Caco-2 (cell line): ENCODE measurements at regions not wholly inside any gene's neighbourhood (a gene's known extent, or its start where the extent isn't known, plus 50 kb on each side); places are given as distances from the start of the nearest gene placed in this dataset.

Experiments used
- BruUV-seq: library from RNA; stranded (reverse); fragments of 400-500 nt; replicated peaks from 2 replicates; lab custom pipeline; 2021; lab: Mats Ljungman, UMichigan
- CTCF ChIA-PET: fragments of 300-600 bp; sonication (Branson Sonifier 250); formaldehyde crosslinking; loops from one replicate; lab custom pipeline; 2022; ENCODE audit warnings: antibody characterized with exemption; lab: Charles Lee
- POLR2A ChIA-PET: fragments of 300-600 bp; sonication (Branson Sonifier 250); formaldehyde crosslinking; loops from one replicate; lab custom pipeline; 2022; ENCODE audit warnings: antibody characterized with exemption; lab: Charles Lee
- DNase-seq, 2 experiments: peaks; one replicate each; pipeline versions ENCODE4 v3.0.0 to v3.0.0-alpha.2; 2020 to 2022
- H3K27me3 ChIP-seq: replicated peaks from 2 replicates; pipeline ENCODE4 v1.6.0; 2011; ENCODE audit warnings: low read length; ENCODE audit not compliant: control insufficient read depth, insufficient read depth
- H3K36me3 ChIP-seq: 2 replicates; pipeline ENCODE4 v1.5.1; 2011; ENCODE audit warnings: low read length; ENCODE audit not compliant: control insufficient read depth, insufficient read depth
- H3K4me1 ChIP-seq: fragments of 250-450 bp; sonication (Bioruptor Pico); 2 replicates; pipeline ENCODE4 v1.5.1; 2020; ENCODE audit warnings: mild to moderate bottlenecking
- H3K4me3 ChIP-seq: 2 replicates; pipeline ENCODE4 v1.5.1; 2011; ENCODE audit warnings: low read depth, mild to moderate bottlenecking, control low read depth, low read length
- H3K9me3 ChIP-seq: fragments of 250-450 bp; sonication (Bioruptor Pico); 2 replicates; pipeline ENCODE4 v1.5.1; 2020; ENCODE audit warnings: mild to moderate bottlenecking, moderate library complexity
- H3K27ac Mint-ChIP-seq: one replicate; pipeline ENCODE4 v1.8.0; 2022; ENCODE audit warnings: mixed read lengths; ENCODE audit not compliant: unreplicated experiment
- H3K27me3 Mint-ChIP-seq: one replicate; pipeline ENCODE4 v1.8.0; 2022; ENCODE audit warnings: mixed read lengths; ENCODE audit not compliant: insufficient read depth, unreplicated experiment
- H3K36me3 Mint-ChIP-seq: one replicate; pipeline ENCODE4 v1.8.0; 2022; ENCODE audit warnings: mild to moderate bottlenecking, mixed read lengths; ENCODE audit not compliant: insufficient read depth, unreplicated experiment
- H3K4me1 Mint-ChIP-seq: one replicate; pipeline ENCODE4 v1.8.0; 2022; ENCODE audit warnings: low read depth, mixed read lengths; ENCODE audit not compliant: unreplicated experiment
- H3K4me3 Mint-ChIP-seq: one replicate; pipeline ENCODE4 v1.8.0; 2022; ENCODE audit warnings: mild to moderate bottlenecking, moderate library complexity, mixed read lengths; ENCODE audit not compliant: unreplicated experiment
- H3K9me3 Mint-ChIP-seq: one replicate; pipeline ENCODE4 v1.8.0; 2022; ENCODE audit warnings: mixed read lengths; ENCODE audit not compliant: unreplicated experiment
- intact Hi-C: fragments of 100-400 bp; cut with micrococcal nuclease; formaldehyde crosslinking; loops from one replicate; pipeline ENCODE4 v1.10.0; 2022; ENCODE audit not compliant: unreplicated experiment
- TF ChIP-seq, protein P1 (sequence below), 2 experiments: fragments of 200-600 bp in 1 of 2; IDR thresholded peaks; 1 replicate in 1 of 2; 2 replicates in 1 of 2; pipeline versions ENCODE4 v1.5.1 to v1.8.0; 2011 to 2022; ENCODE audit warnings: antibody characterized with exemption in 1 of 2, control low read depth in 1 of 2, inconsistent platforms in 1 of 2, low read depth in 1 of 2, low read length in 1 of 2, mild to moderate bottlenecking in 1 of 2, moderate library complexity in 1 of 2; ENCODE audit not compliant: insufficient read depth in 1 of 2, severe bottlenecking in 1 of 2, unreplicated experiment in 1 of 2

DNA sequence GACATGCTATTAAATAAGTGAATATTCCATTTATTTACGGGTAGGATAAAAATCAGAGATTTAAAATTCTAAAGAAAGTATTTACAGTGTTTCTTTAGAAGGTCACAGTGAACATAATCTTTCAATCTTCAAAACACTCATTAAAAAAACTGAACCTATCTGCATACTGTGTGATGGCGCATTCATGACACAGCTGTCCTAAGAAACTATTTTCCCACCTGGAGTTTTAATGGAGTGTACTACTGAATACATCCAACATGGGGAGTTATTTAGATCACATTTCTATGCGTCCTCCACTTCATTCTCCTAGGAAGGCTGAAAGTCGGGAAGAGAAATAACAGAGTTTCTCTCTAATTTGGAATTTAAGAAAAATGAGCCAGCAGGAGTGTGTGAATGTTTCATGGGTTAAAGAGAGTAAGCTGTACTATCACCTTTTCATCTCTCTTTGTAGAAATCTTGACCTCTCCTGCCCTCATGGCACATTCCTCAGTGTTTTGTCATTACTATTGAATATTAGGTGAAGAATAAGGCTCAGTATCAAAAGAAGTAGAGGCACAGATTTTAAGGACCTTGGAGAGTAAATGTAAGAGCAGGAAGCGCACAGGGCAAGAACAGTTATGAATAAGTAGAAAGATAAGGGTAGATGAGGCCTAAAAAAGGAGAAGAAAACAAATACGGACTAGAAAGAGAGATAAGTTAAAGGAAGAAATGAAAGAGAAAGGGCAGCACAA, 551.2 kb upstream of the TUSC1 start:
- Histone ChIP-seq H3K4me1 (no peaks in the 10 kb centered on the region), H3K9me3 (no peaks in the 10 kb centered on the region), H3K36me3 (no peaks in the 10 kb centered on the region), H3K4me3 (no peak overlapping the region), H3K27me3 (no peaks in the 10 kb centered on the region)
- Mint-ChIP-seq H3K27me3 (no peaks in the 10 kb centered on the region), H3K9me3 (no peaks in the 10 kb centered on the region), H3K36me3 (no peaks in the 10 kb centered on the region), H3K4me1 (peaks cover 6% of the 10 kb centered on the region), H3K27ac (no peak overlapping the region), H3K4me3 (no peak overlapping the region)
- no peak for DNase-seq
- CTCF ChIA-PET: no interaction called here
- intact Hi-C loops: no loop called here
- BruUV-seq: no TSS peak
- POLR2A ChIA-PET: no interaction called here
- TF ChIP-seq, protein P1, sequence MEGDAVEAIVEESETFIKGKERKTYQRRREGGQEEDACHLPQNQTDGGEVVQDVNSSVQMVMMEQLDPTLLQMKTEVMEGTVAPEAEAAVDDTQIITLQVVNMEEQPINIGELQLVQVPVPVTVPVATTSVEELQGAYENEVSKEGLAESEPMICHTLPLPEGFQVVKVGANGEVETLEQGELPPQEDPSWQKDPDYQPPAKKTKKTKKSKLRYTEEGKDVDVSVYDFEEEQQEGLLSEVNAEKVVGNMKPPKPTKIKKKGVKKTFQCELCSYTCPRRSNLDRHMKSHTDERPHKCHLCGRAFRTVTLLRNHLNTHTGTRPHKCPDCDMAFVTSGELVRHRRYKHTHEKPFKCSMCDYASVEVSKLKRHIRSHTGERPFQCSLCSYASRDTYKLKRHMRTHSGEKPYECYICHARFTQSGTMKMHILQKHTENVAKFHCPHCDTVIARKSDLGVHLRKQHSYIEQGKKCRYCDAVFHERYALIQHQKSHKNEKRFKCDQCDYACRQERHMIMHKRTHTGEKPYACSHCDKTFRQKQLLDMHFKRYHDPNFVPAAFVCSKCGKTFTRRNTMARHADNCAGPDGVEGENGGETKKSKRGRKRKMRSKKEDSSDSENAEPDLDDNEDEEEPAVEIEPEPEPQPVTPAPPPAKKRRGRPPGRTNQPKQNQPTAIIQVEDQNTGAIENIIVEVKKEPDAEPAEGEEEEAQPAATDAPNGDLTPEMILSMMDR (IDR thresholded peaks at IDR 0.05; ENCODE audit: insufficient read depth in 1 of 2, low read depth in 1 of 2, low read length in 1 of 2, severe bottlenecking in 1 of 2, unreplicated experiment in 1 of 2): no peak

DNA sequence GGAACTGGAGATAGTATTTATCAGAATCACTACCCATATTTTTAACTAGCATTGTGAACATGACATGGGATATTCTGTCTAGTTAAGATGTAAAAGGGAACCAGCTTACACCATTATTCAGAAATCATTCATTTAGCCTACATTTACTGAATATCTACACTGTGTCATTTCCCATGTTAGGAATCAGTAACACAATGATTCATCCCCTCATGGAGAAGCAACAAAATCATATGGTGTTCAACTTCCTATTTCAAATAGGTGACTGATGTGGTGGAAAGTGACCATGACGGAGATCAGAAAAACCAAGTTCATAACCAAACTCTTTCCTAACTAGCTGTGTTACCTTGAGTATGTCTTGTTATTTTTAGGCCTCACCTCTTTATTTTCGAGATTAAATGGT, 550.0 kb upstream of the TUSC1 start:
- no peaks in the 10 kb centered on the region for H3K36me3 ChIP-seq
- no peaks in the 10 kb centered on the region for H3K36me3 Mint-ChIP-seq
- no peaks in the 10 kb centered on the region for H3K9me3 ChIP-seq
- H3K4me3 ChIP-seq: no peak overlapping the region
- H3K27ac Mint-ChIP-seq: no peak overlapping the region
- H3K4me3 Mint-ChIP-seq: no peak overlapping the region
- no peaks in the 10 kb centered on the region for H3K4me1 ChIP-seq
- CTCF ChIA-PET: no interaction called here
- no peaks in the 10 kb centered on the region for H3K27me3 ChIP-seq
- H3K4me1 Mint-ChIP-seq: peaks cover 6% of the 10 kb centered on the region
- intact Hi-C loops: no loop called here
- H3K9me3 Mint-ChIP-seq: no peaks in the 10 kb centered on the region
- no peaks in the 10 kb centered on the region for H3K27me3 Mint-ChIP-seq
- DNase-seq: no peak
- TF ChIP-seq, protein P1 (IDR thresholded peaks at IDR 0.05; ENCODE audit: insufficient read depth in 1 of 2, low read depth in 1 of 2, low read length in 1 of 2, severe bottlenecking in 1 of 2, unreplicated experiment in 1 of 2): no peak
- BruUV-seq: no TSS peak
- POLR2A ChIA-PET: no interaction called here

DNA sequence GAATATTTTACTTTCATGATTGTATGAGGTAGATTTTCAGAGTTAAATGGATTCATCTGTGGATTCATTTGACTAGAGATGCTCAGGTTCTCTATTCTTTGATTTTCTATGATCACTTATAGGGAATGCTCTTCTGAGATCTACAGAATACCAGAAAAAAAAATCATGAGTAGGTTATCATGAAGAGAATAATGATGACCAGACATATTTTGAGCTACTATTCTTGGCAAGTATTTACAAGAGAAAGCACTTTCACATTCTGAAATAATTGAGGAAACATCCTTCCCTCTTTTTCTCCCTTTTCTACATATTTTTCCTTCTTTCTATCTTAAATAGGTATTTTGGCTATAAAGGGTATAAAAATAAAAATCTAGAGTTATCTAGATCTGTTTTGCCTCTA, 543.0 kb upstream of the TUSC1 start:
- Mint-ChIP-seq H3K36me3 (no peaks in the 10 kb centered on the region), H3K9me3 (no peaks in the 10 kb centered on the region), H3K27me3 (no peaks in the 10 kb centered on the region), H3K4me3 (no peak overlapping the region), H3K4me1 (no peaks in the 10 kb centered on the region), H3K27ac (no peak overlapping the region)
- DNase-seq: no peak
- ChIA-PET CTCF (no interaction called here), POLR2A (no interaction called here)
- no peaks in the 10 kb centered on the region for H3K36me3 ChIP-seq
- intact Hi-C loops: no loop called here
- no peak overlapping the region for H3K4me3 ChIP-seq
- no peaks in the 10 kb centered on the region for H3K4me1 ChIP-seq
- BruUV-seq: no TSS peak
- no peaks in the 10 kb centered on the region for H3K27me3 ChIP-seq
- TF ChIP-seq, protein P1 (IDR thresholded peaks at IDR 0.05; ENCODE audit: insufficient read depth in 1 of 2, low read depth in 1 of 2, low read length in 1 of 2, severe bottlenecking in 1 of 2, unreplicated experiment in 1 of 2): no peak
- H3K9me3 ChIP-seq: no peaks in the 10 kb centered on the region
